ENCODE measurements at regions not wholly inside any gene's neighbourhood (a gene's known extent, or its start where the extent isn't known, plus 50 kb on each side); places are given as distances from the start of the nearest gene placed in this dataset.

DNA sequence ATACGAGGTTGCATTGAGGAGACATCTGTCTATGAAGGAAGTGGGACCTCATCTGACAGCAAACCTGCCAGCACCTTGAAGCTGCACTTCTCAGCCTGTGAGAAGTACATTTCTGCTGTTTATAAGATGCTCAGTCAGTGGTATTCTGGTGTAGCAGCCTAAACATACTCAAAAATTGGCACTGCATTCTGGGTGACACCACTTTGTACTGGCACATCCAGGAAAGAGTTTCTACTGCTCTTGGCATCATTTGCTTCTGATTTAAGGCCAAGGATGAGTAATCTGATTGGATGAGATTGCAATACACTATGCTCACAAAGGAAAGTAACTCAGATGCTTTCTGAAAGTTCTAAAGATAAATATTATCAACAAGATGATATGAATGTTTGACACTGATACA lies 275.4 kb upstream of the TFAP2D start:
- Mint-ChIP-seq H3K27me3 (no peaks in the 10 kb centered on the region), H3K27ac (no peak overlapping the region), H3K9me3 (no peaks in the 10 kb centered on the region), H3K36me3 (ENCODE audit: low read depth) (no peaks in the 10 kb centered on the region), H3K4me3 (no peak overlapping the region), H3K4me1 (no peaks in the 10 kb centered on the region)
- ATAC-seq (no peak), DNase-seq (no peak)

- no peaks in the 10 kb centered on the region for H3K27me3 Mint-ChIP-seq
- ATAC-seq (no peak), DNase-seq (no peak)
- no peak overlapping the region for H3K4me3 Mint-ChIP-seq
- H3K9me3 Mint-ChIP-seq = no peaks in the 10 kb centered on the region
- H3K36me3 Mint-ChIP-seq (ENCODE audit: low read depth) = no peaks in the 10 kb centered on the region
- H3K4me1 Mint-ChIP-seq = no peaks in the 10 kb centered on the region
- no peak overlapping the region for H3K27ac Mint-ChIP-seq
These were observed 270.7 kb upstream of the TFAP2D start for GRCh38 chr6:50442531-50443040.

GRCh38 chr6:50443144-50443543 lies 270.2 kb upstream of the TFAP2D start:
- H3K27ac Mint-ChIP-seq = no peak overlapping the region
- no peak overlapping the region for H3K4me3 Mint-ChIP-seq
- H3K36me3 Mint-ChIP-seq (ENCODE audit: low read depth) = no peaks in the 10 kb centered on the region
- H3K4me1 Mint-ChIP-seq = no peaks in the 10 kb centered on the region
- ATAC-seq (no peak), DNase-seq (no peak)
- no peaks in the 10 kb centered on the region for H3K9me3 Mint-ChIP-seq
- H3K27me3 Mint-ChIP-seq = no peaks in the 10 kb centered on the region

DNA sequence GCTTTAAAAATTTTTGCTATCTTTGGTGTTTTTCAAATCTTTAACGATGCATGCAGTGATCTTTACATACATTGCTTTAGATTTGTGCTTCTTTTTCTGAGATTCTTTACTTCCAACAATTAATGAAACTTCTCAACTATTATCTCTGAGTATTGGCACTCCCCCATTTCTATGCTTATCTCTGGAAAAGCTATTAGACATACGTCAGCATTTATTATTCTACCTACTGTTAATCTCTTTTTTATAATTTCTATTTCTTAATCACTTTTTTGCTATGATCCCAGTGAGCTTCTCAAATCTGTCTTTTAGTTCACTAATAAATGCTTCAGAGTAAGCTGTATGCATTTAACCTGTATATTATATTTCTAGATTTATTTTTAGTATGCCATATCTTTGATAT lies 264.2 kb upstream of the TFAP2D start:
- no peaks in the 10 kb centered on the region for H3K4me1 Mint-ChIP-seq
- H3K27ac Mint-ChIP-seq = no peak overlapping the region
- H3K4me3 Mint-ChIP-seq = no peak overlapping the region
- H3K9me3 Mint-ChIP-seq = no peaks in the 10 kb centered on the region
- DNase-seq (no peak), ATAC-seq (no peak)
- H3K36me3 Mint-ChIP-seq (ENCODE audit: low read depth) = no peaks in the 10 kb centered on the region
- H3K27me3 Mint-ChIP-seq = no peaks in the 10 kb centered on the region

DNA sequence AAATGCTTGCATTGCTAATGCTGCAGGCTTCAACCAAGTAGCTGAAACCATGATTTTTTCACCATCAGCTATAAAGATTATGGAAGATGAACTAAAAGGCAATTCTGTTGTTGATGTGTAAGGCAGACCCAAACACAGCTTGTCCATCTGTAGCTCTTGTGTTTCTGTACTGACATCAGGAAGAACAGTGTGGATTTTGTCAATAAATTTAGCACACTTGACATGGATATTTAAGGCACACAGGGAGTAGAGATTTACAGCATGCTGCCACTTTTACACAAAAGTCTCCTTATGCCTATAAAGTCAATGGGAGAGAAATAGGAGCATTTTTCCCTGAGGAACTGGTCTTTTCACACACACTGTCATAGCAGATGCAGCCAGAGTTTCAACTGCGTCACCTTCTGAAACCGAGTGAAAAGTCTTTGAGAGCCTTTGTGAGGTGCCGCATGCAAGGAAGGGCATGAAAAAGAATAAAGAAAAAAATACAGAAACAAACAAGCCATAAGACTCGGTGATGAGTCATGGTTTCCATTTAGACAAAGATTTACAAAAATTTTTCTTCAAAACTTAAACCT lies 261.4 kb upstream of the TFAP2D start:
- DNase-seq (no peak), ATAC-seq (no peak)
- no peak overlapping the region for H3K4me3 Mint-ChIP-seq
- H3K27ac Mint-ChIP-seq = no peak overlapping the region
- H3K4me1 Mint-ChIP-seq = no peaks in the 10 kb centered on the region
- no peaks in the 10 kb centered on the region for H3K36me3 Mint-ChIP-seq (ENCODE audit: low read depth)
- no peaks in the 10 kb centered on the region for H3K9me3 Mint-ChIP-seq
- no peaks in the 10 kb centered on the region for H3K27me3 Mint-ChIP-seq

- ATAC-seq (no peak), DNase-seq (no peak)
- no peaks in the 10 kb centered on the region for H3K36me3 Mint-ChIP-seq (ENCODE audit: low read depth)
- no peak overlapping the region for H3K4me3 Mint-ChIP-seq
- no peaks in the 10 kb centered on the region for H3K4me1 Mint-ChIP-seq
- H3K27ac Mint-ChIP-seq = no peak overlapping the region
- no peaks in the 10 kb centered on the region for H3K27me3 Mint-ChIP-seq
- no peaks in the 10 kb centered on the region for H3K9me3 Mint-ChIP-seq
These were observed 258.3 kb upstream of the TFAP2D start for GRCh38 chr6:50455029-50455428.

GRCh38 chr6:50457351-50457750 lies 256.0 kb upstream of the TFAP2D start:
- H3K27ac Mint-ChIP-seq = no peak overlapping the region
- no peaks in the 10 kb centered on the region for H3K9me3 Mint-ChIP-seq
- H3K4me3 Mint-ChIP-seq = no peak overlapping the region
- ATAC-seq = no peak
- H3K4me1 Mint-ChIP-seq = no peaks in the 10 kb centered on the region
- no peaks in the 10 kb centered on the region for H3K36me3 Mint-ChIP-seq (ENCODE audit: low read depth)
- DNase-seq = no peak
- H3K27me3 Mint-ChIP-seq = no peaks in the 10 kb centered on the region

DNA sequence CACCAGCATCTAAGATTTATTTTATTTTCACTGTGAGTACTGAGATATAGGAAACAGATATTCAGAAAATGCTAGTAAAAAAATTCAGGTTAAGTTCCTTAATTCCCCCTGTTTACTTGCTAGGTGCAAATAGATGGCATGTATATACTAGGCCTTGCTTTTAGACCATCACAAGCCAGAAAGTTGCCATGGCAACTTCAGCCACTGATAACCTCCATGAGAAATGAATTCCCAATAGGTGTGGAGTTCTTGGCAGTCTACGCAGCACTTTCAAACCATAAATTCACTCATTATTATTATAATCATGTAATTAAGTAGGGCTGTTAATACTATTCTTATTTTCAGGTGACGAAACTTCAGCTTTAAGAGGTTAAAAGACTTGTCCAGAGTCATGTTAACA lies 251.6 kb upstream of the TFAP2D start:
- no peak for ATAC-seq
- DNase-seq = no peak
- Mint-ChIP-seq H3K27ac (no peak overlapping the region), H3K4me3 (no peak overlapping the region), H3K4me1 (no peaks in the 10 kb centered on the region), H3K36me3 (ENCODE audit: low read depth) (no peaks in the 10 kb centered on the region), H3K9me3 (peaks cover 4% of the 10 kb centered on the region), H3K27me3 (no peaks in the 10 kb centered on the region)

- H3K36me3 Mint-ChIP-seq (ENCODE audit: low read depth) = no peaks in the 10 kb centered on the region
These were observed 249.4 kb upstream of the TFAP2D start for GRCh38 chr6:50463931-50464330.

DNA sequence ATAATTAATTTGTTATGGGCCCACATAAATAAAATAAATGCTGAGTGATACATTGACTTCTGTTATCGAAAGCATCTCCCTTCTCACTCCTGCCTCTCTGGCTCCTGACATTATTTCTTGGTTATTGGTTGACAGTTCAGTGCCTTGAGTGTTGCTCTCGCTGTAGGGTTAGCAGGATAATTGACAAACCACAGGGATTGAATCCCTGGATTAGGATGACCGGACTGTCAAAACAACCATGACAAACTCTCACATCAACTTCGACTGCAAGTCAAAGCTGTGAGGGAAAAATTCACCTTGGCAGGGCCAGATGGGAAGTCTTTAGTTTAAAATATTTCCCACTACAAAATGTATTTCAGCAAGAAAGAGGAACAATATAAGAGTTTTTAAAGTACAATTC lies 245.4 kb upstream of the TFAP2D start:
- H3K4me1 Mint-ChIP-seq = no peaks in the 10 kb centered on the region
- no peaks in the 10 kb centered on the region for H3K36me3 Mint-ChIP-seq (ENCODE audit: low read depth)
- no peak for DNase-seq
- H3K27ac Mint-ChIP-seq = no peak overlapping the region
- no peaks in the 10 kb centered on the region for H3K27me3 Mint-ChIP-seq
- H3K4me3 Mint-ChIP-seq = no peak overlapping the region
- ATAC-seq = no peak
- H3K9me3 Mint-ChIP-seq = peaks cover 4% of the 10 kb centered on the region

More at GRCh38 chr6:50463931-50464330, 249.4 kb upstream of the TFAP2D start:
- Mint-ChIP-seq H3K9me3 (peaks cover 4% of the 10 kb centered on the region), H3K4me3 (no peak overlapping the region), H3K27me3 (no peaks in the 10 kb centered on the region), H3K4me1 (no peaks in the 10 kb centered on the region), H3K27ac (no peak overlapping the region)
- ATAC-seq = no peak
- DNase-seq = no peak

GRCh38 chr6:50471041-50471440 lies 242.3 kb upstream of the TFAP2D start:
- H3K9me3 Mint-ChIP-seq = peaks cover 7% of the 10 kb centered on the region
- ATAC-seq (no peak), DNase-seq (no peak)
- no peak overlapping the region for H3K27ac Mint-ChIP-seq
- H3K27me3 Mint-ChIP-seq = no peaks in the 10 kb centered on the region
- no peak overlapping the region for H3K4me3 Mint-ChIP-seq
- no peaks in the 10 kb centered on the region for H3K36me3 Mint-ChIP-seq (ENCODE audit: low read depth)
- no peaks in the 10 kb centered on the region for H3K4me1 Mint-ChIP-seq

- Mint-ChIP-seq H3K9me3 (peaks cover 3% of the 10 kb centered on the region), H3K4me1 (no peaks in the 10 kb centered on the region), H3K27me3 (no peaks in the 10 kb centered on the region), H3K4me3 (no peak overlapping the region), H3K36me3 (ENCODE audit: low read depth) (no peaks in the 10 kb centered on the region), H3K27ac (no peak overlapping the region)
- ATAC-seq (no peak), DNase-seq (no peak)
These were observed 203.0 kb upstream of the TFAP2D start for GRCh38 chr6:50510361-50510760.

DNA sequence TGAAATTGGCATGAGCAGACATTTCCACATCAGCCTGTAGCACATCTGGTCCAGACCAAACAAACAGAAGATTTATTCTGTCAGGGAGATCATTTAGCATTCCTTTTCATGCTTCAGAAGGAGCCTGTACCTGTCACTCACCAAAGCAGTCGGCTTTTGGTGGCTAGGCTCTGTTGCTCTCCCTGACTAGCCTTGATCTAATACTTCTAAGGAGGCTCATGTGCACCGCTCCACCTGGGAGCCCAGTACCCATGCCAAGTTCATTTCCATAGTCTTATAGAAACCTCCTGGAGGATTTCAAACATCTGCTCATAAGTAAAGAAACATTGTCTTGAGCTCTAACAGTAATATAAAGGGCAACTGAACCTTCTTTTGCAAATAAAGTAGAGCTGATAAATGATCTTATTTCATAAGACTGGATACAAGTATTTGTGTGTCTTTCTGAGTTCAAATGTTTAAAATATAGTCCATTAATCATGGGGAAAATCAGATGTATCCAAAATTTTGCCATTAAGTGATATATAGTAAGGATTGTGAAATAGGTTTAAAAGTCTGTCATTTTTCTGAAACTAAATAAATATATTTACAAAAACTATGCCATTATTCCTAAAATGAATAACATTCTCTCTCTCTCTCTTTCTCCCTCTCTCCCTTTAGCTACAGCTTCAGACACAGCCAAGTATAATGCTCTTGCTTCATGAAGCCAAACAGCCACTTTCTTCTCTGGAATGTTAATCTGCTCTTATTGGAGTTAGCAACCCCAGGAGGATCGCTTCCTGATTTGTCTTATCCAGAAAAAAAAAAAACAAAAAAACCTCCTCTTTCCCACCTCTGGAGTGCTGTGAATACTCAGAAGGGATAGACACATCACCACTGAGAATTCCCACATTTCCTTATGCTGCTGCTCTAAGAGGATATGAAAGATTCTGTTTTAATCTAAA lies 192.7 kb upstream of the TFAP2D start:
- no peaks in the 10 kb centered on the region for H3K27me3 Mint-ChIP-seq
- ATAC-seq = no peak
- H3K9me3 Mint-ChIP-seq = no peaks in the 10 kb centered on the region
- no peak for DNase-seq
- no peak overlapping the region for H3K27ac Mint-ChIP-seq
- H3K4me1 Mint-ChIP-seq = no peaks in the 10 kb centered on the region
- no peaks in the 10 kb centered on the region for H3K36me3 Mint-ChIP-seq (ENCODE audit: low read depth)
- H3K4me3 Mint-ChIP-seq = no peak overlapping the region

DNA sequence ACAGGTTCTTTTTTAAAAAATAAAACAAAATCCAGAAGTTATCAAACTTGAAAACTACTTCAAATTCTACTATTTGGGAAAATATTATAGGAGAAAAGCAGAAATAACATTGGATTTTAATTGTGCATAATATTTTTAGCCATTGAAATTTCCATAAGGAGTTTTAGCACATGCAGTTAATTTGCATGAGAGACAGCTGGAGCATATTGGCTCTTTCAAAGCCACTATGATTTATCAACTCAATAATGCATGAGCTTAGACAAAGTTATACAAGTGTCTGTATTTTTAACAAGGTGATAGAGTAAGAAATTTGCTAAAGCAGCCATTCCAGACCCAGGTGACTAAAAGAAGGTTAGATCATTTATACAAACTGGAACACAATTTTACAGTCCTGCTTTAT lies 189.0 kb upstream of the TFAP2D start:
- DNase-seq = no peak
- no peaks in the 10 kb centered on the region for H3K4me1 Mint-ChIP-seq
- no peaks in the 10 kb centered on the region for H3K36me3 Mint-ChIP-seq (ENCODE audit: low read depth)
- no peak for ATAC-seq
- no peaks in the 10 kb centered on the region for H3K27me3 Mint-ChIP-seq
- H3K27ac Mint-ChIP-seq = no peak overlapping the region
- no peaks in the 10 kb centered on the region for H3K9me3 Mint-ChIP-seq
- H3K4me3 Mint-ChIP-seq = no peak overlapping the region

DNA sequence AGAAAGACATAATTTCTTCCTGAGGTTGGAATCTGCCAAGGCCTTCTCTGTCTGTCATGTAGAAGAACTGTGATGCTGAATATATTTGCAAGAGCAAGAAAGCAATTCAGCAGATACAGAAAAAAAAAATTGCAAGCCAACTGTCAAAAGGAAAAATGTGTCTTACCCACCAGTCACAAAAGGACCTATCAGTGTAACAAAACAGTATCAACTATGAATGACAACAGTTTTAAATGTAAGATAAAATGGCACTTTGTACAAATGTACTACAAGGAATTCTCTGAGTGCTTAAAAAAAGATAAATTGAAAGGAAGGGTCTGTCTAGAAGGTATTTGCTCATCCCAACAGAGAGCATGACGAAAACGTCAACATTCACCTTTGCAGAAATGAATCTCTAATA lies 185.3 kb upstream of the TFAP2D start:
- no peaks in the 10 kb centered on the region for H3K9me3 Mint-ChIP-seq
- ATAC-seq = no peak

More for the DNA sequence above, 185.3 kb upstream of the TFAP2D start:
- Mint-ChIP-seq H3K27me3 (no peaks in the 10 kb centered on the region), H3K4me3 (no peak overlapping the region), H3K4me1 (no peaks in the 10 kb centered on the region), H3K27ac (no peak overlapping the region), H3K36me3 (ENCODE audit: low read depth) (no peaks in the 10 kb centered on the region)
- no peak for DNase-seq
